GM12878 (cell line): ENCODE measurements at regions not wholly inside any gene's neighbourhood (a gene's known extent, or its start where the extent isn't known, plus 50 kb on each side); places are given as distances from the start of the nearest gene placed in this dataset.

Experiments used
- CREB1 ChIP-seq: IDR thresholded peaks from 2 replicates; pipeline ENCODE4 v1.6.1; 2012; ENCODE audit warnings: low read depth, mild to moderate bottlenecking, inconsistent platforms
- EZH2 ChIP-seq: IDR thresholded peaks from 2 replicates; pipeline ENCODE4 v1.6.1; 2012; ENCODE audit warnings: low read depth, mild to moderate bottlenecking, control low read depth, inconsistent platforms, low read length, borderline replicate concordance; ENCODE audit not compliant: control insufficient read depth
- NFIC ChIP-seq: IDR thresholded peaks from 2 replicates; pipeline ENCODE4 v1.6.1; 2012; ENCODE audit warnings: low read depth, mild to moderate bottlenecking, inconsistent platforms, low read length, moderate library complexity
- POLR2AphosphoS5 ChIP-seq: IDR thresholded peaks from 2 replicates; pipeline ENCODE4 v1.6.1; 2011; ENCODE audit warnings: mild to moderate bottlenecking, low read length, inconsistent platforms
- SIX5 ChIP-seq: IDR thresholded peaks from 2 replicates; pipeline ENCODE4 v1.6.1; 2011; ENCODE audit warnings: mild to moderate bottlenecking, low read depth, low read length, moderate library complexity; ENCODE audit not compliant: severe bottlenecking
- TF ChIP-seq, protein P1 (sequence below), 3 experiments: IDR thresholded peaks in 2 of 3; conservative IDR thresholded peaks in 1 of 3; 2 replicates each; pipeline ENCODE4 v1.5.1; 2011; ENCODE audit warnings: low read depth in 3 of 3, low read length in 3 of 3, mild to moderate bottlenecking in 3 of 3, control low read depth in 2 of 3, moderate library complexity in 2 of 3, inconsistent platforms in 1 of 3, mixed read lengths in 1 of 3; ENCODE audit not compliant: control insufficient read depth in 2 of 3, insufficient read depth in 1 of 3; ENCODE audit errors: extremely low read depth in 1 of 3
- TF ChIP-seq, protein P2 (sequence below): IDR thresholded peaks from 2 replicates; pipeline ENCODE4 v1.6.1; 2012; ENCODE audit warnings: low read length, inconsistent platforms

DNA sequence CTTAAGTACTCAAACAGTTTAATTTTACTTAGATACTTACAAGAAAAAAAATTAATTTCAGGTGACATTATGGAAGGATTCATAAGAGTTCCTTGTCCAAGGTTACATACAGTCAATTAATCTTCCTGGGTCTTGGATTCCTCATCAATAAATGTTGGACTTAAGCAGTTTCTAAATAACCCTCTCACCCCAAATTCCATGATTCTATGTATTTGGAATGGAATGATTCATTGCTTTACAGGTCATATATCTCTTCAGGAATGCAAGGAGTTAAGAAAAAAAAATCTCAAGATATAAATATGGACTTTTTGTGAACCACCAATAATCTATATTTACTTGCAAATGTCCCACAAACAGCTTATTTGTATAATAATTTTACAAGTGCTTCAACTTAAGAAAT, 84.2 kb upstream of the BMP4 start:
- TF ChIP-seq, protein P1, sequence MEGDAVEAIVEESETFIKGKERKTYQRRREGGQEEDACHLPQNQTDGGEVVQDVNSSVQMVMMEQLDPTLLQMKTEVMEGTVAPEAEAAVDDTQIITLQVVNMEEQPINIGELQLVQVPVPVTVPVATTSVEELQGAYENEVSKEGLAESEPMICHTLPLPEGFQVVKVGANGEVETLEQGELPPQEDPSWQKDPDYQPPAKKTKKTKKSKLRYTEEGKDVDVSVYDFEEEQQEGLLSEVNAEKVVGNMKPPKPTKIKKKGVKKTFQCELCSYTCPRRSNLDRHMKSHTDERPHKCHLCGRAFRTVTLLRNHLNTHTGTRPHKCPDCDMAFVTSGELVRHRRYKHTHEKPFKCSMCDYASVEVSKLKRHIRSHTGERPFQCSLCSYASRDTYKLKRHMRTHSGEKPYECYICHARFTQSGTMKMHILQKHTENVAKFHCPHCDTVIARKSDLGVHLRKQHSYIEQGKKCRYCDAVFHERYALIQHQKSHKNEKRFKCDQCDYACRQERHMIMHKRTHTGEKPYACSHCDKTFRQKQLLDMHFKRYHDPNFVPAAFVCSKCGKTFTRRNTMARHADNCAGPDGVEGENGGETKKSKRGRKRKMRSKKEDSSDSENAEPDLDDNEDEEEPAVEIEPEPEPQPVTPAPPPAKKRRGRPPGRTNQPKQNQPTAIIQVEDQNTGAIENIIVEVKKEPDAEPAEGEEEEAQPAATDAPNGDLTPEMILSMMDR (IDR thresholded peaks at IDR 0.05 in 2 of 3, conservative IDR thresholded peaks at IDR 0.05 in 1 of 3; ENCODE audit: control insufficient read depth in 2 of 3, extremely low read depth in 1 of 3, insufficient read depth in 1 of 3, low read depth in 3 of 3, low read length in 3 of 3), result no peak
- TF ChIP-seq CREB1, result no peak
- TF ChIP-seq, protein P2, sequence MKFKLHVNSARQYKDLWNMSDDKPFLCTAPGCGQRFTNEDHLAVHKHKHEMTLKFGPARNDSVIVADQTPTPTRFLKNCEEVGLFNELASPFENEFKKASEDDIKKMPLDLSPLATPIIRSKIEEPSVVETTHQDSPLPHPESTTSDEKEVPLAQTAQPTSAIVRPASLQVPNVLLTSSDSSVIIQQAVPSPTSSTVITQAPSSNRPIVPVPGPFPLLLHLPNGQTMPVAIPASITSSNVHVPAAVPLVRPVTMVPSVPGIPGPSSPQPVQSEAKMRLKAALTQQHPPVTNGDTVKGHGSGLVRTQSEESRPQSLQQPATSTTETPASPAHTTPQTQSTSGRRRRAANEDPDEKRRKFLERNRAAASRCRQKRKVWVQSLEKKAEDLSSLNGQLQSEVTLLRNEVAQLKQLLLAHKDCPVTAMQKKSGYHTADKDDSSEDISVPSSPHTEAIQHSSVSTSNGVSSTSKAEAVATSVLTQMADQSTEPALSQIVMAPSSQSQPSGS, result no peak
- TF ChIP-seq SIX5, result no peak
- TF ChIP-seq NFIC, result no peak
- TF ChIP-seq POLR2AphosphoS5, result no peak
- TF ChIP-seq EZH2, result no peak
